KG1 (cell line): ENCODE measurements at regions not wholly inside any gene's neighbourhood (a gene's known extent, or its start where the extent isn't known, plus 50 kb on each side); places are given as distances from the start of the nearest gene placed in this dataset.
A peak's percentile ranks its signal among the peaks of the same experiment; 100 is the strongest.

Experiments
- DNase-seq: peaks from one replicate; lab custom pipeline; 2025; lab: John Stamatoyannopoulos, UW

- no peak for DNase-seq
These were observed 379.1 kb downstream of the DMRT2 start for GRCh38 chr9:1429297-1429696.

GRCh38 chr9:1431461-1431860, 381.3 kb downstream of the DMRT2 start:
- no peak for DNase-seq

GRCh38 chr9:1434052-1434767, 384.1 kb downstream of the DMRT2 start:
- no peak for DNase-seq

- no peak for DNase-seq
These were observed 384.7 kb downstream of the DMRT2 start for GRCh38 chr9:1434811-1435210.

GRCh38 chr9:1440256-1440655, 390.1 kb downstream of the DMRT2 start:
- DNase-seq = no peak

GRCh38 chr9:1442105-1442504, 391.9 kb downstream of the DMRT2 start:
- no peak for DNase-seq

GRCh38 chr9:1443450-1443849, 393.3 kb downstream of the DMRT2 start:
- no peak for DNase-seq

- DNase-seq = no peak
These were observed 396.5 kb downstream of the DMRT2 start for GRCh38 chr9:1446671-1447070.

GRCh38 chr9:1453636-1454035, 403.5 kb downstream of the DMRT2 start:
- DNase-seq = no peak

- no peak for DNase-seq
These were observed 404.1 kb downstream of the DMRT2 start for GRCh38 chr9:1454211-1454610.

GRCh38 chr9:1454616-1455347, 404.6 kb downstream of the DMRT2 start:
- no peak for DNase-seq

- DNase-seq = no peak
These were observed 405.6 kb downstream of the DMRT2 start for GRCh38 chr9:1455766-1456165.

GRCh38 chr9:1456301-1457024, 406.3 kb downstream of the DMRT2 start:
- DNase-seq = no peak

- no peak for DNase-seq
These were observed 407.3 kb downstream of the DMRT2 start for GRCh38 chr9:1457460-1457859.

GRCh38 chr9:1458503-1458902, 408.3 kb downstream of the DMRT2 start:
- DNase-seq = no peak

- DNase-seq = peak; percentile 0
These were observed 410.1 kb downstream of the DMRT2 start for GRCh38 chr9:1460143-1460769.

GRCh38 chr9:1461812-1462211, 411.7 kb downstream of the DMRT2 start:
- no peak for DNase-seq

- DNase-seq = no peak
These were observed 412.6 kb downstream of the DMRT2 start for GRCh38 chr9:1462626-1463308.

- no peak for DNase-seq
These were observed 419.8 kb downstream of the DMRT2 start for GRCh38 chr9:1469996-1470395.

- no peak for DNase-seq
These were observed 423.9 kb downstream of the DMRT2 start for GRCh38 chr9:1473956-1474634.

GRCh38 chr9:1474671-1475070, 424.5 kb downstream of the DMRT2 start:
- DNase-seq = no peak
